ENCODE measurements at regions not wholly inside any gene's neighbourhood (a gene's known extent, or its start where the extent isn't known, plus 50 kb on each side); places are given as distances from the start of the nearest gene placed in this dataset.

DNA sequence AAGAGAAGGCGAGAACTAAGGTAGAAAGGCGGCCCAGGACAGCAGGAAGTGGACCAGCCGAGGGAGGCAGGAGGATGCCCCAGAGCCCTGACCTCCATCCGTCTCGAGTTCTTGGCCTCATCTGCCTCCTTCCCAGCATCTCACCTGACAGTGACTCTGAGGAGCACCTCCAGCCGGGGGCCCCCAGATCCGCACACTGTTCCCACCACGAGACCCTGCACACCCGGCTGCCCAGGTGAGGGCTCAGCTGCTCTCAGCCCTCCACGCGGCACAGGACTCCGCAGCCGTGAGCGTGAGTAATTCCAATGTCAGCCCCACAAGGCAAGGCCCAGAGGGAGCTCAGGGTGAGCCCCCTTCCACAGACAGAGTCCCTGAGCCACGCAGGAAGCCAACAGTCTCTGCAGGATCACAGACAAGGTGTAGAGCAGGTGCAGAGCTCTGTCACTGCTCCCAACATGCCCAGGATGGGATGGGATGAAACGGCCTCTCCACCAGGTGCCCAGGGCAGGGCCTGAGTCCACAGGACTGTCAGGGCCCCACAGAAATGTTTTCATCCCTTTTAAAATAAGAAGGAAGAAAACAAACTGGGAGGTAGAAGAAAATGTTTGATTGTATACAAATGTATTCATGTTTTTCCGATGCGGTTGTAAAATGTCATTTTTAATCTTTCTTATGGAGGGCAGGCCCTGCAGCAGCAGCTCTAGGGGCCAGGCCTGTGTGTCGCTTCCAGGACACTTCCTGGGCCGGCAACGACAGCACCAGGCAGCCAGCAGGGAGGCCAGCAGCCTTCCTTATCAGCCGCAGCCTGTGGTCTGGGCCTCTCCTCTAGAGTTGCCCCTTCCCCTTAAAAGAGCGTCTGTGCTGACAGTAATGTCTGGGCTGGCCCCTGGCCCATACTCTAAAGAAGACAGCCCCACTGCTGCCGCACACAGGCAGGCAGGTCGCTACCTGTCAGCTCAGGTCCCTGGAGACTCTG, 66.9 kb downstream of the DLL1 start:
- H3K27me3 ChIP-seq (ENCODE audit: insufficient read depth, low read length): no peaks in the 10 kb centered on the region
- TF ChIP-seq, protein P1, sequence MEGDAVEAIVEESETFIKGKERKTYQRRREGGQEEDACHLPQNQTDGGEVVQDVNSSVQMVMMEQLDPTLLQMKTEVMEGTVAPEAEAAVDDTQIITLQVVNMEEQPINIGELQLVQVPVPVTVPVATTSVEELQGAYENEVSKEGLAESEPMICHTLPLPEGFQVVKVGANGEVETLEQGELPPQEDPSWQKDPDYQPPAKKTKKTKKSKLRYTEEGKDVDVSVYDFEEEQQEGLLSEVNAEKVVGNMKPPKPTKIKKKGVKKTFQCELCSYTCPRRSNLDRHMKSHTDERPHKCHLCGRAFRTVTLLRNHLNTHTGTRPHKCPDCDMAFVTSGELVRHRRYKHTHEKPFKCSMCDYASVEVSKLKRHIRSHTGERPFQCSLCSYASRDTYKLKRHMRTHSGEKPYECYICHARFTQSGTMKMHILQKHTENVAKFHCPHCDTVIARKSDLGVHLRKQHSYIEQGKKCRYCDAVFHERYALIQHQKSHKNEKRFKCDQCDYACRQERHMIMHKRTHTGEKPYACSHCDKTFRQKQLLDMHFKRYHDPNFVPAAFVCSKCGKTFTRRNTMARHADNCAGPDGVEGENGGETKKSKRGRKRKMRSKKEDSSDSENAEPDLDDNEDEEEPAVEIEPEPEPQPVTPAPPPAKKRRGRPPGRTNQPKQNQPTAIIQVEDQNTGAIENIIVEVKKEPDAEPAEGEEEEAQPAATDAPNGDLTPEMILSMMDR (IDR thresholded peaks at IDR 0.05; ENCODE audit: extremely low read depth, low read depth, low read length): no peak
- H3K9me3 ChIP-seq (ENCODE audit: low read depth, low read length): no peaks in the 10 kb centered on the region
- H3K36me3 ChIP-seq (ENCODE audit: insufficient read depth, low read length): no peaks in the 10 kb centered on the region
- H3K4me3 ChIP-seq (ENCODE audit: insufficient read depth, low read length): no peak overlapping the region
- H2AFZ ChIP-seq (ENCODE audit: low read length): no peak overlapping the region
- peak; percentile 78 for DNase-seq (ENCODE audit: insufficient read length, low spot score, missing footprints)
- no peak overlapping the region for H3K4me2 ChIP-seq (ENCODE audit: insufficient read depth, low read length)
- no peaks in the 10 kb centered on the region for H3K4me1 ChIP-seq (ENCODE audit: insufficient read depth, low read length)
- no peak overlapping the region for H3K27ac ChIP-seq (ENCODE audit: low read depth, low read length)
- no peaks in the 10 kb centered on the region for H4K20me1 ChIP-seq (ENCODE audit: insufficient read depth, low read length)
- no peaks in the 10 kb centered on the region for H3K79me2 ChIP-seq (ENCODE audit: insufficient read depth, low read length)

DNA sequence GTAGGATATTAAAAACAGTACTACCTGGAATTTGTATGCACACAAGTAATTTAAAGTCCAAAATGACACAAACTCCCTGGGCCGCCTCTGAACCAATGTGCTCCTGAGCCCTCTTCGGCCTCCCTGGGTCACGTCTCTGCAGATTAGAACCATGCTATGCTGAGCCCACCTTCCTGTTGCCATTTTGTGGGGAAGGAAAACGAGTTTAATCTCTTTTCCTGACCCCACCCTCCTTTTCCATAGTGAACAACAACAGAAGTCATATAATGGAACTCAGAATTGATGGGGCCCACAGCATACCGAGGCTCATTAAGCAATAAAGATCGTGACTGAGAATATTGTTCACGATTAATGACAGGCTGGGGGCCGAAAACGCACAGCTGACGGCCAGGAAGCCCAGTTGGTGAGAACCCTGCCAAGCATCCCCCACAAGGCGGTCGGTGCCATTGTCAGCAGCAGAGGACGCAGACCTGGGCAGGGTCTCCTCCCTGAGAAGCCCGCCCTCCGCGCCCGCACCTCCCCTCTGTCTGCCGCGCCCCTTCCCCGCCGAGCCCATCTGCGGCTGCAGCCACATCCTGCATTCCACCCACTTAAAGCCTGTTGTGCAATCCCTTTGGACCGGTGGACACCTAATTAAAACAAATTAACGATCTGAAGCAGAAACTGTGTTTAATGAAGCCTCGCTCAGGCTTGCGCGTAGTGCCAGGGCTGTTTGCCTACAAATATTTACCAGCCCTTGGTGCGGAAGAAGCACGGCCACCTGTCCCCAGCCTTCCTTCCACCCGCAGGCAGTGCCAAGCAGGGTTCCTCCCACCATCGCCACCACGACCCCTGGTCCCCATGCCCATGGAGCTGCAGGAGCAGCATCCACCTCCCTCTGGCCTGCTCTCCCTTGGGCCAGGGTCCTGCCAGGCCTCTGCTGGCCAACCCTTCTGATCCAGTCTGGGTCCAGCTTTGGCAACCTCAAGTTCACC, 68.1 kb downstream of the DLL1 start:
- Histone ChIP-seq H3K79me2 (ENCODE audit: insufficient read depth, low read length) (no peaks in the 10 kb centered on the region), H4K20me1 (ENCODE audit: insufficient read depth, low read length) (no peaks in the 10 kb centered on the region), H3K4me2 (ENCODE audit: insufficient read depth, low read length) (no peak overlapping the region), H2AFZ (ENCODE audit: low read length) (no peak overlapping the region), H3K4me3 (ENCODE audit: insufficient read depth, low read length) (no peak overlapping the region), H3K27me3 (ENCODE audit: insufficient read depth, low read length) (no peaks in the 10 kb centered on the region), H3K4me1 (ENCODE audit: insufficient read depth, low read length) (no peaks in the 10 kb centered on the region), H3K9me3 (ENCODE audit: low read depth, low read length) (no peaks in the 10 kb centered on the region), H3K36me3 (ENCODE audit: insufficient read depth, low read length) (no peaks in the 10 kb centered on the region), H3K27ac (ENCODE audit: low read depth, low read length) (no peak overlapping the region)
- TF ChIP-seq, protein P1 (IDR thresholded peaks at IDR 0.05; ENCODE audit: extremely low read depth, low read depth, low read length): no peak
- DNase-seq (ENCODE audit: insufficient read length, low spot score, missing footprints): peak; percentile 84

DNA sequence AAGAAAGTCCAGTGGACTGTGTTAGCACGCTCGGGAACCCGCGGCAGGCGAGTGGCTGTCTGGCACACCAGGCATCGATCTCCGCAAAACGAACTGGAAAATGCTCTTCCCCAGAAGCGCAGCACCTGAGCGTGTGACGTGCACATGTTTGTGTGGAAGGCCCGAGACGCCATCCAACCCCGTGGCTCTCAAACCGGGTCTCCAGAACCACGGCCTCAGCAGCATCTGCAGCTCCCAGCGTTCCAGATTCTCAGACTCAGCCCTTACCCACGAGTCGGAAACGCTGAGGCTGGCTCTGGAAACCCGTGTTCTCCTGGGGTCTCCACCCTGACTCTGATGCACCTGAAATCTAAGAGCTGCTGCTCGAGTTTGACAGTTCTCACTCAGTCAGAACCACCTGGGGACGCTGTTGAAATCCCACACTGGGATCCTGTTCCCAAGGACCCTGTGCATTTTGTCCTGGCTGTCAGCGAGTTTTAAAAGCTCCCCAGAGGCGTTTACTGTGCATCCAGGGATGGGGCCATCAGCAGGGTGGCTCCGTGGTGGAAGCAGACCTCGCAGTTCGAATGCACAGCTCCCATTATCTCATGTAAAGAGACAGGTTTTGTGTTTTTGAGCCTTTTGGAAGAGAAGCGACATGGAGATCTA, 69.0 kb downstream of the DLL1 start:
- Histone ChIP-seq H3K4me3 (ENCODE audit: insufficient read depth, low read length) (no peak overlapping the region), H3K36me3 (ENCODE audit: insufficient read depth, low read length) (no peaks in the 10 kb centered on the region), H2AFZ (ENCODE audit: low read length) (no peak overlapping the region), H3K79me2 (ENCODE audit: insufficient read depth, low read length) (no peaks in the 10 kb centered on the region), H3K4me2 (ENCODE audit: insufficient read depth, low read length) (no peak overlapping the region), H4K20me1 (ENCODE audit: insufficient read depth, low read length) (no peaks in the 10 kb centered on the region), H3K27ac (ENCODE audit: low read depth, low read length) (no peak overlapping the region), H3K9me3 (ENCODE audit: low read depth, low read length) (no peaks in the 10 kb centered on the region), H3K27me3 (ENCODE audit: insufficient read depth, low read length) (no peaks in the 10 kb centered on the region), H3K4me1 (ENCODE audit: insufficient read depth, low read length) (no peaks in the 10 kb centered on the region)
- DNase-seq (ENCODE audit: insufficient read length, low spot score, missing footprints): peak; percentile 70
- TF ChIP-seq, protein P1 (IDR thresholded peaks at IDR 0.05; ENCODE audit: extremely low read depth, low read depth, low read length): no peak

Measured in osteoblast (primary cell).